ENCODE measurements at regions not wholly inside any gene's neighbourhood (a gene's known extent, or its start where the extent isn't known, plus 50 kb on each side); places are given as distances from the start of the nearest gene placed in this dataset.

DNA sequence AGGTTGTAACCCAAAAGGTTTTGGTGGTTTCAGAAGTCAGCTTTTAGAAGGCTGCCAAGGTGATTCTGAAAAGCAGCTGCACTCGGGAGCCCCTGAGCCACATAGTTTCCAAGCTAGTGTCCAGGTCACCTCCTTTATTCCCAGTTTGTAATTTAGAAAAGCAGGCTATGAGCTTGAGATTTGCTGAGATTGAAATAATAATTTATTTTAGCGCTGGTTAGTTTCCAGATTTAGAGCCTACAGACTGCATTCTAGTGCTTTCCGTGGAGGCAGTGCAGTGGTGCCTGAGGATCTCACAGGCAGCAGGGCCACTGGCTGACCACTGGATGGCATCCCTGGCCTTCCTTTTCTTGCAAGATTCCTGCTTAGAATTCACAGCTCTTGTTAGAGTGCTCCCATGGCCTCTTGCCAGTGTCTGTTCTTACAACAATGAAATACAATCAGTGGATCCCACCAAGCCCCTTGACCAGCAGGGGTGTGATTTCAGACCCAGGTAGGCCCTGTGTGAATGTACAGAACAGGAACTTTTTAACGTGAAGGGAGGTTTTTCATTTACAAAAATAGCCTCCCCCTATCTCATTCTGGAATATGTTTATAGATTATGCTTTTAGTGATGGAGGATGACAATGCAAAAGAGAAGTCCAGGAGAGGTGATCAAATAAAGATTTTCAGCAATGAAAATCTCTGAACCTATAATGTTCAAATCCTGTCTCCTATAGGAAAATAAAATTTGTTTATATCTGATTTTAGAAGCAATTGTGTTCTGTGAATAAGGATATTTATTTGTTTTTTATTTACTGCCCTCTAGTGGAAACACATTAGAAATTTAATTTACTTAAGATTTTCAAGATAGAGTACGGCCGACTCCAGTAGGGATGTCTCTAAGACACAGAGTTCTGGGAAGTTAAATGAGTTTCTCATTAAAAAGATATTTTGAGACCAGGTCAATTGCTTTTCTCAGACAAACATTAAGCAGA lies 362.1 kb upstream of the STXBP6 start:
- Histone ChIP-seq H3K4me3 (no peak overlapping the region), H3K4me1 (no peaks in the 10 kb centered on the region), H3K27ac (no peak overlapping the region), H3K36me3 (no peaks in the 10 kb centered on the region), H3K27me3 (no peaks in the 10 kb centered on the region), H3K9me3 (no peaks in the 10 kb centered on the region)
- DNase-seq (ENCODE audit: low spot score in 2 of 2): no peak
- TF ChIP-seq POLR2AphosphoS5 (IDR thresholded peaks at IDR 0.05): no peak
- WGBS: 55% methylated on average over 6 of the region's 6 CpGs

DNA sequence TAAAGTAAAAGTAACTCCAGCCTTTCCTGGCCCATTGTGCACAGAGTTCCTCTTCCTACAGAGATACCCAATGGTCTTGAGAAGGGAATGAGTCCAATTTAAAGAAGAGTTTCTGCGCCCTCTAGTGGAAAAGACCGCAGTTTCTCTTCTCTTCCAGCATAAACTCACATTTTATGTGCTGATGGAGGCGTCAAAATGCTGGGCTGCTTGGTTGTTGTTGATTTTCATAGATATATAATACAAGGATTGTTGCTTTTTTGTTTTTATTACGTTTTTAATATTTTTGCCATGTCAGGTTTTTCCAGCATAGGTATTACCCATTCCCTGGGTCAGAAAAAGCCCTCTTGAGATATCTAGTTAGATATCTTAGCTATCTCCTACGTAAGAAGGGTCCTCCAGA lies 356.9 kb upstream of the STXBP6 start:
- no peaks in the 10 kb centered on the region for H3K27me3 ChIP-seq
- TF ChIP-seq POLR2A (IDR thresholded peaks at IDR 0.05) (no peak), CTCF (IDR thresholded peaks at IDR 0.05) (peak in 1 of 2 donors; percentile 22)
- H3K4me1 ChIP-seq: no peaks in the 10 kb centered on the region
- DNase-seq (ENCODE audit: low spot score in 2 of 2): no peak
- H3K9me3 ChIP-seq: no peaks in the 10 kb centered on the region
- WGBS: 32% methylated on average over 5 of the region's 5 CpGs
- no peak overlapping the region for H3K4me3 ChIP-seq
- H3K36me3 ChIP-seq: no peaks in the 10 kb centered on the region
- no peak overlapping the region for H3K27ac ChIP-seq

DNA sequence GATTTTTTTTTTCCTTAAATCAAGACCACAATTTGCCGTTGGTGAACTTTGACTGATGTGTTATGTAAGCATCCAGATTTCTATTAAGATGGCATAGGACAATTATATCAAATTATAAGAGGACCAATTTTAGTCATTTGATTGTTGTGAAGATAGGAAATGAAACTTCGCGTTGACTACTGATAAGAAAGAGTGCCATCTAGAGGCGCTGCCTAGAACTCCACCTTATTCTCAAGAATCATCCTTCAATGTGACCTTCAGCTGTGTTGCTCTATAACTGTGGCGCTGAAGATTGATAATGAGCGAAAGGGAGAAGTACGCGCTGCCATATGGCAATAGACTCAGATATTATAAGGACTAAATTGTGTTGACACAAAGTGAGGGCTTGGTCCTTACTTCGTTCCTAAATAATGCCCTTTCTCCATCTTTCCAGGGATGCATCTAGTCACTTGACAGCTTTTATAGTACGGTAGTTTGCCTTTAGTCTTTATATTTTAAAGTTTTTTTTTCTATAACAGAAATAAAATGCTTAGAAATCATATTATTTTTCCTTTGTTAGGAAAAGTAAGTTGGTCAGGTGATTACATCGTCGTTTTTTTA lies 350.8 kb upstream of the STXBP6 start:
- H3K9me3 ChIP-seq: no peaks in the 10 kb centered on the region
- no peaks in the 10 kb centered on the region for H3K4me1 ChIP-seq
- no peak overlapping the region for H3K27ac ChIP-seq
- 28% methylated on average over 12 of the region's 12 CpGs for WGBS
- no peaks in the 10 kb centered on the region for H3K27me3 ChIP-seq
- TF ChIP-seq CTCF (IDR thresholded peaks at IDR 0.05) (peak in 1 of 2 donors; percentile 62), POLR2A (IDR thresholded peaks at IDR 0.05) (no peak)
- DNase-seq (ENCODE audit: low spot score in 2 of 2): no peak
- H3K4me3 ChIP-seq: no peak overlapping the region
- no peaks in the 10 kb centered on the region for H3K36me3 ChIP-seq

DNA sequence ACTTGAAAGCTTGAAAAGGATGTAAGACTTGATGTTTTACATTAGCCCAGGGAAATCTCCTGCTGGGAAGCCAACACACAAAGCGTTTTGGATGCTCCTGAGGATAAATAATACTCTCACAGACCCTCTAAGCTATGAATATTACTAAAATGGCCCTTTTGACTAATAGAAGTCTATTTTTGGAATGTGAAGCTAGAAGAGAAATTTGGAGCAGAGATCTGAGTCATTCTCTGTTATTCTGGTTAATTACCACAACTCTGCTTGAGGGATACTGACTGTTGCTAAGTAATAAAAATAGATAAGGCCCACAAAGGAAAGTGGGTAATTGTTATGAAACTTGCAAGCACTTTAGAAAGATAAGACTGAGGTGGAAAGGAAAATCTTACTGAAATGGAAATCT lies 346.2 kb upstream of the STXBP6 start:
- DNase-seq (ENCODE audit: low spot score in 2 of 2): no peak
- no peaks in the 10 kb centered on the region for H3K36me3 ChIP-seq
- no peaks in the 10 kb centered on the region for H3K9me3 ChIP-seq
- no peak overlapping the region for H3K4me3 ChIP-seq
- H3K4me1 ChIP-seq: no peaks in the 10 kb centered on the region
- WGBS: 50% methylated on average over 1 of the region's 1 CpG
- TF ChIP-seq POLR2A (IDR thresholded peaks at IDR 0.05) (no peak), EP300 (IDR thresholded peaks at IDR 0.05) (no peak), CTCF (IDR thresholded peaks at IDR 0.05) (no peak), POLR2AphosphoS5 (IDR thresholded peaks at IDR 0.05) (no peak)
- no peaks in the 10 kb centered on the region for H3K27me3 ChIP-seq
- H3K27ac ChIP-seq: no peak overlapping the region

- no peak for DNase-seq (ENCODE audit: low spot score in 2 of 2)
- Histone ChIP-seq H3K36me3 (no peaks in the 10 kb centered on the region), H3K4me1 (no peaks in the 10 kb centered on the region), H3K27me3 (no peaks in the 10 kb centered on the region), H3K9me3 (no peaks in the 10 kb centered on the region), H3K4me3 (no peak overlapping the region), H3K27ac (no peak overlapping the region)
- 75% methylated on average over 3 of the region's 3 CpGs for WGBS
- TF ChIP-seq POLR2AphosphoS5 (IDR thresholded peaks at IDR 0.05) (no peak), CTCF (IDR thresholded peaks at IDR 0.05) (no peak), POLR2A (IDR thresholded peaks at IDR 0.05) (no peak), EP300 (IDR thresholded peaks at IDR 0.05) (no peak)
Observed at GRCh38 chr14:25394791-25395391, 344.9 kb upstream of the STXBP6 start.

Measured in suprapubic skin (tissue), 4 donors.